HCT116 (cell line): ENCODE measurements at regions not wholly inside any gene's neighbourhood (a gene's known extent, or its start where the extent isn't known, plus 50 kb on each side); places are given as distances from the start of the nearest gene placed in this dataset.

Source experiments
- ATAC-seq: fragments of 200-7000 bp; cut with Tn5 transposase; 2 replicates; pipeline ENCODE4 v1.9.1; 2020; ENCODE audit warnings: mild to moderate bottlenecking, moderate library complexity
- BruUV-seq: library from RNA; stranded (reverse); fragments of 400-500 nt; replicated peaks from 2 replicates; lab custom pipeline; 2021; lab: Mats Ljungman, UMichigan
- CTCF ChIA-PET: fragments of 300-600 bp; sonication (Branson Sonifier 250); formaldehyde crosslinking; loops from one replicate; lab custom pipeline; 2021; ENCODE audit warnings: antibody characterized with exemption; lab: Charles Lee
- POLR2A ChIA-PET: fragments of 300-600, 350-600 bp; sonication (Branson Sonifier 250); formaldehyde crosslinking; loops from one replicate; lab custom pipeline; 2021; ENCODE audit warnings: antibody characterized with exemption; lab: Charles Lee
- RAD21 ChIA-PET, 2 experiments: fragments of 300-600 bp; sonication (Branson Sonifier 250); formaldehyde crosslinking; loops; one replicate each; lab custom pipeline; 2023; ENCODE audit warnings: low total read pairs in 2 of 2; ENCODE audit not compliant: uncharacterized antibody in 2 of 2, unreplicated experiment in 2 of 2, low non-redundant PET in 1 of 2; lab: Charles Lee
- DNase-seq: peaks from one replicate; pipeline ENCODE4 v3.0.0-alpha.2; 2010; ENCODE audit warnings: low read depth, low spot score
- H2AFZ ChIP-seq: fragments of 200-600 bp; shearing (Covaris generic), sonication (generic); 2 replicates; pipeline ENCODE4 v1.6.1; 2017; ENCODE audit warnings: low read depth, mixed run types, mixed read lengths, antibody characterized with exemption, low read length; ENCODE audit not compliant: poor library complexity, severe bottlenecking
- H3K27ac ChIP-seq: 2 replicates; pipeline ENCODE4 v1.5.1; 2012; ENCODE audit warnings: low read depth, low read length
- H3K27me3 ChIP-seq: fragments of 200-600 bp; sonication (generic); 2 replicates; pipeline ENCODE4 v1.6.1; 2016; ENCODE audit warnings: mixed run types, low read length, mixed read lengths; ENCODE audit not compliant: insufficient read depth
- H3K36me3 ChIP-seq, 2 experiments: fragments of 200-500 bp in 1 of 2; fragments of 200-600 bp in 1 of 2; sonication (Bioruptor generic) in 1 of 2; sonication (generic) in 1 of 2; 2 replicates each; pipeline versions ENCODE4 v1.5.1 to v1.6.1; 2014 to 2016; ENCODE audit warnings: low read length in 2 of 2, inconsistent platforms in 1 of 2, mixed read lengths in 1 of 2, mixed run types in 1 of 2; ENCODE audit not compliant: insufficient read depth in 2 of 2, control insufficient read depth in 1 of 2
- H3K4me1 ChIP-seq, 2 experiments: fragments of 200-600 bp in 1 of 2; sonication (generic) in 1 of 2; 2 replicates each; pipeline versions ENCODE4 v1.5.1 to v1.6.1; 2012 to 2017; ENCODE audit warnings: low read length in 2 of 2, inconsistent platforms in 1 of 2, mild to moderate bottlenecking in 1 of 2, mixed read lengths in 1 of 2, mixed run types in 1 of 2, moderate library complexity in 1 of 2; ENCODE audit not compliant: insufficient read depth in 2 of 2, control insufficient read depth in 1 of 2
- H3K4me2 ChIP-seq: fragments of 200-600 bp; sonication (generic); 2 replicates; pipeline ENCODE4 v1.6.1; 2017; ENCODE audit warnings: mixed run types, low read length, mixed read lengths
- H3K4me3 ChIP-seq, 2 experiments: fragments of 200-600 bp in 1 of 2; sonication (generic) in 1 of 2; replicated peaks in 1 of 2; 2 replicates each; pipeline ENCODE4 v1.5.1; 2011 to 2016; ENCODE audit warnings: low read length in 2 of 2, control low read depth in 1 of 2, low read depth in 1 of 2, mild to moderate bottlenecking in 1 of 2, mixed read lengths in 1 of 2, mixed run types in 1 of 2
- H3K79me2 ChIP-seq: fragments of 200-600 bp; sonication (generic); 2 replicates; pipeline ENCODE4 v1.6.1; 2017; ENCODE audit warnings: mild to moderate bottlenecking, mixed run types, low read length, moderate library complexity, mixed read lengths; ENCODE audit not compliant: insufficient read depth
- H3K9ac ChIP-seq: fragments of 200-600 bp; sonication (generic); 2 replicates; pipeline ENCODE4 v1.6.1; 2016; ENCODE audit warnings: low read length, mixed read lengths
- H3K9me2 ChIP-seq: fragments of 200-600 bp; sonication (generic), shearing (Covaris generic); 2 replicates; pipeline ENCODE4 v1.6.1; 2017; ENCODE audit warnings: mixed run types, mild to moderate bottlenecking, moderate library complexity; ENCODE audit not compliant: insufficient read depth
- H3K9me3 ChIP-seq, 2 experiments: fragments of 200-500 bp in 1 of 2; fragments of 200-600 bp in 1 of 2; sonication (Bioruptor generic) in 1 of 2; sonication (generic) in 1 of 2; 2 replicates each; pipeline ENCODE4 v1.6.1; 2014 to 2017; ENCODE audit warnings: low read length in 2 of 2, mixed read lengths in 2 of 2, inconsistent platforms in 1 of 2, low read depth in 1 of 2, mild to moderate bottlenecking in 1 of 2, mixed run types in 1 of 2, moderate library complexity in 1 of 2; ENCODE audit not compliant: control insufficient read depth in 1 of 2, insufficient read depth in 1 of 2
- H4K20me1 ChIP-seq: fragments of 200-600 bp; sonication (generic), shearing (Covaris generic); 2 replicates; pipeline ENCODE4 v1.6.1; 2017; ENCODE audit warnings: mixed run types, mild to moderate bottlenecking, moderate library complexity; ENCODE audit not compliant: insufficient read depth
- ATF3 ChIP-seq: IDR thresholded peaks from 2 replicates; pipeline ENCODE4 v1.6.1; 2012
- CBX3 ChIP-seq: IDR thresholded peaks from 2 replicates; pipeline ENCODE4 v1.6.1; 2012; ENCODE audit warnings: low read depth
- CEBPB ChIP-seq: IDR thresholded peaks from 2 replicates; pipeline ENCODE4 v1.6.1; 2012; ENCODE audit warnings: low read depth
- EGR1 ChIP-seq: IDR thresholded peaks from 2 replicates; pipeline ENCODE4 v1.6.1; 2012; ENCODE audit warnings: low read depth
- EZH2phosphoT487 ChIP-seq: fragments of 200-600 bp; IDR thresholded peaks from 2 replicates; pipeline ENCODE4 v1.6.1; 2018; ENCODE audit warnings: antibody characterized with exemption, borderline replicate concordance
- MAX ChIP-seq: IDR thresholded peaks from 2 replicates; pipeline ENCODE4 v1.6.1; 2012
- POLR2A ChIP-seq: IDR thresholded peaks from 2 replicates; pipeline ENCODE4 v1.7.0; 2011; ENCODE audit warnings: borderline replicate concordance; ENCODE audit not compliant: insufficient read depth, insufficient read length; ENCODE audit errors: extremely low read depth
- POLR2AphosphoS5 ChIP-seq: IDR thresholded peaks from 2 replicates; pipeline ENCODE4 v1.6.1; 2011; ENCODE audit warnings: mild to moderate bottlenecking, low read depth, low read length, moderate library complexity
- REST ChIP-seq: IDR thresholded peaks from 2 replicates; pipeline ENCODE4 v1.6.1; 2012; ENCODE audit warnings: low read depth
- SIN3A ChIP-seq: IDR thresholded peaks from 2 replicates; pipeline ENCODE4 v1.6.1; 2012; ENCODE audit warnings: low read depth
- SP1 ChIP-seq: IDR thresholded peaks from 2 replicates; pipeline ENCODE4 v1.6.1; 2012; ENCODE audit warnings: low read depth
- TCF7L2 ChIP-seq: IDR thresholded peaks from 2 replicates; pipeline ENCODE4 v1.7.0; 2011; ENCODE audit warnings: borderline replicate concordance, inconsistent platforms; ENCODE audit not compliant: insufficient read depth, insufficient read length; ENCODE audit errors: extremely low read depth
- YY1 ChIP-seq: IDR thresholded peaks from 2 replicates; pipeline ENCODE4 v1.6.1; 2011; ENCODE audit warnings: low read length, low read depth, moderate library complexity, mild to moderate bottlenecking; ENCODE audit not compliant: insufficient replicate concordance; ENCODE audit errors: extremely low read depth
- ZFX ChIP-seq: fragments of 450-650 bp; IDR thresholded peaks from 2 replicates; pipeline ENCODE4 v1.6.1; 2017
- intact Hi-C: fragments of 100-400 bp; cut with micrococcal nuclease; formaldehyde crosslinking; loops from 2 replicates; pipeline ENCODE4 v1.10.0; 2022
- TF ChIP-seq, protein P1 (sequence below): IDR thresholded peaks from 2 replicates; pipeline ENCODE4 v1.6.1; 2011; ENCODE audit warnings: mild to moderate bottlenecking, low read length, moderate library complexity; ENCODE audit not compliant: insufficient replicate concordance; ENCODE audit errors: extremely low read depth

GRCh38 chr2:51706220-51706619 lies 674.3 kb upstream of the NRXN1 start (continued):
- TF ChIP-seq CEBPB = no peak
- TF ChIP-seq, protein P1, sequence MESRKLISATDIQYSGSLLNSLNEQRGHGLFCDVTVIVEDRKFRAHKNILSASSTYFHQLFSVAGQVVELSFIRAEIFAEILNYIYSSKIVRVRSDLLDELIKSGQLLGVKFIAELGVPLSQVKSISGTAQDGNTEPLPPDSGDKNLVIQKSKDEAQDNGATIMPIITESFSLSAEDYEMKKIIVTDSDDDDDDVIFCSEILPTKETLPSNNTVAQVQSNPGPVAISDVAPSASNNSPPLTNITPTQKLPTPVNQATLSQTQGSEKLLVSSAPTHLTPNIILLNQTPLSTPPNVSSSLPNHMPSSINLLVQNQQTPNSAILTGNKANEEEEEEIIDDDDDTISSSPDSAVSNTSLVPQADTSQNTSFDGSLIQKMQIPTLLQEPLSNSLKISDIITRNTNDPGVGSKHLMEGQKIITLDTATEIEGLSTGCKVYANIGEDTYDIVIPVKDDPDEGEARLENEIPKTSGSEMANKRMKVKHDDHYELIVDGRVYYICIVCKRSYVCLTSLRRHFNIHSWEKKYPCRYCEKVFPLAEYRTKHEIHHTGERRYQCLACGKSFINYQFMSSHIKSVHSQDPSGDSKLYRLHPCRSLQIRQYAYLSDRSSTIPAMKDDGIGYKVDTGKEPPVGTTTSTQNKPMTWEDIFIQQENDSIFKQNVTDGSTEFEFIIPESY = no peak
- TF ChIP-seq ZFX = no peak

- no peaks in the 10 kb centered on the region for H3K4me1 ChIP-seq
- H3K4me2 ChIP-seq = no peak overlapping the region
- no TSS peak for BruUV-seq
- ChIA-PET CTCF (no interaction called here), RAD21 (no interaction called here)
- H3K79me2 ChIP-seq = no peaks in the 10 kb centered on the region
- no peak overlapping the region for H3K9ac ChIP-seq
- no peaks in the 10 kb centered on the region for H3K36me3 ChIP-seq
- no peak overlapping the region for H3K27ac ChIP-seq
- intact Hi-C loops = no loop called here
- 0 out of 2 replicates have a peak, but pooled peaks cover 2% of the 10 kb centered on the region for H3K9me2 ChIP-seq
- DNase-seq = no peak
- no peak for ATAC-seq
- H3K27me3 ChIP-seq = no peaks in the 10 kb centered on the region
- H3K9me3 ChIP-seq = no peaks in the 10 kb centered on the region
- no peak overlapping the region for H3K4me3 ChIP-seq
- H4K20me1 ChIP-seq = no peaks in the 10 kb centered on the region
- no peak for TF ChIP-seq MAX
- no peak for TF ChIP-seq YY1
- TF ChIP-seq CEBPB = no peak
- no peak for TF ChIP-seq EZH2phosphoT487
- TF ChIP-seq SP1 = no peak
- TF ChIP-seq EGR1 = no peak
- no peak for TF ChIP-seq CBX3
- no peak for TF ChIP-seq ZFX
- no peak for TF ChIP-seq ATF3
- no peak for TF ChIP-seq REST
- TF ChIP-seq POLR2A = no peak
- TF ChIP-seq POLR2AphosphoS5 = no peak
- TF ChIP-seq, protein P1 = no peak
- no peak for TF ChIP-seq TCF7L2
- TF ChIP-seq SIN3A = no peak
- TF ChIP-seq, all 23 proteins: peak for 0
- no peak overlapping the region for H2AFZ ChIP-seq
- POLR2A ChIA-PET = no interaction called here
Observed at GRCh38 chr2:51705417-51705816, 673.5 kb upstream of the NRXN1 start.
